Cardiac muscle cell (in vitro differentiated cells and primary cell): ENCODE measurements at regions not wholly inside any gene's neighbourhood (a gene's known extent, or its start where the extent isn't known, plus 50 kb on each side); places are given as distances from the start of the nearest gene placed in this dataset.

ENCODE experiments used
- DNase-seq, 2 donors: peaks; one replicate each; pipeline versions ENCODE4 v3.0.0 to v3.0.0-alpha.2; 2010 to 2017; ENCODE audit warnings: low read depth in 1 of 2, low spot score in 1 of 2
- H3K27ac ChIP-seq: fragments of 200-600 bp; sonication (generic); 2 replicates; pipeline ENCODE4 v1.5.1; 2016
- H3K27me3 ChIP-seq: fragments of 200-600 bp; sonication (generic); 2 replicates; pipeline ENCODE4 v1.6.0; 2016; ENCODE audit warnings: control low read depth
- H3K36me3 ChIP-seq: fragments of 200-600 bp; sonication (generic); 2 replicates; pipeline ENCODE4 v1.5.1; 2016; ENCODE audit warnings: control low read depth
- H3K4me1 ChIP-seq: fragments of 200-600 bp; sonication (generic); 2 replicates; pipeline ENCODE4 v1.8.1; 2017; ENCODE audit warnings: low read depth, mild to moderate bottlenecking, mixed run types
- H3K4me3 ChIP-seq: fragments of 200-600 bp; sonication (generic); 2 replicates; pipeline ENCODE4 v1.5.1; 2016; ENCODE audit warnings: mild to moderate bottlenecking
- H3K9me3 ChIP-seq: fragments of 200-600 bp; sonication (generic); 2 replicates; pipeline ENCODE4 v1.5.1; 2017; ENCODE audit warnings: low read depth, mild to moderate bottlenecking, control low read depth
- TF ChIP-seq, protein P1 (sequence below): IDR thresholded peaks from 2 replicates; pipeline ENCODE4 v1.5.1; 2012; ENCODE audit warnings: low read depth, mild to moderate bottlenecking, low read length

DNA sequence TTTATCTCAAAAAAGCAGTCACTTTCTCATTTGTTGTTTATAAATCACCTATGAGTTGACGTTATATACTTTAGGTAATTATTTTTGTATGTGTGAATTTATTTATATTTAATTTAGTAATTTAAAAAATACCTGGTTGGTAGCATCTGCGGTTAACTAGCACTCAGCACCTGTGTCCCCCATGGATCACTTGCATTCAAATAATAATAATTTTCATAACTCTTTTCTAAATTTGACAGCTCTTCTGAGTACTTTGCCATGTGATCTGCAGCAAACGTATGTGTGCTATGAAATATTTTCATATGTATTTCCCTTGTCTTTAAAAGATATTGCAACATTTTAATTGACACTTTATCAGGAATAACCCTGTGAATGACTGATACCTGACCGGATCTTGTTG lies 88.1 kb downstream of the CMPK2 start:
- no peaks in the 10 kb centered on the region for H3K4me1 ChIP-seq
- no peaks in the 10 kb centered on the region for H3K36me3 ChIP-seq
- H3K9me3 ChIP-seq: no peaks in the 10 kb centered on the region
- DNase-seq: no peak
- peaks cover 5% of the 10 kb centered on the region for H3K27me3 ChIP-seq
- H3K27ac ChIP-seq: no peak overlapping the region
- no peak overlapping the region for H3K4me3 ChIP-seq
- TF ChIP-seq, protein P1, sequence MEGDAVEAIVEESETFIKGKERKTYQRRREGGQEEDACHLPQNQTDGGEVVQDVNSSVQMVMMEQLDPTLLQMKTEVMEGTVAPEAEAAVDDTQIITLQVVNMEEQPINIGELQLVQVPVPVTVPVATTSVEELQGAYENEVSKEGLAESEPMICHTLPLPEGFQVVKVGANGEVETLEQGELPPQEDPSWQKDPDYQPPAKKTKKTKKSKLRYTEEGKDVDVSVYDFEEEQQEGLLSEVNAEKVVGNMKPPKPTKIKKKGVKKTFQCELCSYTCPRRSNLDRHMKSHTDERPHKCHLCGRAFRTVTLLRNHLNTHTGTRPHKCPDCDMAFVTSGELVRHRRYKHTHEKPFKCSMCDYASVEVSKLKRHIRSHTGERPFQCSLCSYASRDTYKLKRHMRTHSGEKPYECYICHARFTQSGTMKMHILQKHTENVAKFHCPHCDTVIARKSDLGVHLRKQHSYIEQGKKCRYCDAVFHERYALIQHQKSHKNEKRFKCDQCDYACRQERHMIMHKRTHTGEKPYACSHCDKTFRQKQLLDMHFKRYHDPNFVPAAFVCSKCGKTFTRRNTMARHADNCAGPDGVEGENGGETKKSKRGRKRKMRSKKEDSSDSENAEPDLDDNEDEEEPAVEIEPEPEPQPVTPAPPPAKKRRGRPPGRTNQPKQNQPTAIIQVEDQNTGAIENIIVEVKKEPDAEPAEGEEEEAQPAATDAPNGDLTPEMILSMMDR: no peak

DNA sequence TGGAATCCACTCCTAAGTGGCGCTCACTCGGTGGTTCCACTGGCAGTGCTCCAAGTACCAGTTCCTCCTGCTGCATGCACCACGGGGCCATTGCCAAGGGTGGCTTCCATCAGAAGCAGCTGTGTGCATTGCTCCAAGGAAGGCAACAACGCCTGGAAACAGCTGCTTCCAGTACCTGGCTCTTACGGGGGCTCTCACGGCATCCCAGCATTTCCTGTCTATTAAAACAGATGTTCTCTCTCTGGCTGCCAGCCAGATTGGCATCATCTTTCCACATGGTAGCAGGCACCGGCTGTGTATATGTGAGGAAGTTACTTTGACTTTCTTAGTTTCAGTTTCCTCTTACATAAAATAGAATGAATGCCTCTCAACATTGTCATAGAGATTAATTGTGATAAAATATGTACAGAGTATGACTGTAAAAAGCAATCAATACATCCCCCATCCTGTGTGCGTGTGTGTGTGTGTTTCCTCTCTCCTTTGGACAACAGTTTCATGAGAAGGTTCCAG lies 84.9 kb downstream of the CMPK2 start:
- H3K9me3 ChIP-seq: no peaks in the 10 kb centered on the region
- no peaks in the 10 kb centered on the region for H3K36me3 ChIP-seq
- H3K27me3 ChIP-seq: no peaks in the 10 kb centered on the region
- TF ChIP-seq, protein P1: no peak
- peak in 1 of 2 donors; percentile 18 for DNase-seq
- no peak overlapping the region for H3K27ac ChIP-seq
- no peak overlapping the region for H3K4me3 ChIP-seq
- no peaks in the 10 kb centered on the region for H3K4me1 ChIP-seq

DNA sequence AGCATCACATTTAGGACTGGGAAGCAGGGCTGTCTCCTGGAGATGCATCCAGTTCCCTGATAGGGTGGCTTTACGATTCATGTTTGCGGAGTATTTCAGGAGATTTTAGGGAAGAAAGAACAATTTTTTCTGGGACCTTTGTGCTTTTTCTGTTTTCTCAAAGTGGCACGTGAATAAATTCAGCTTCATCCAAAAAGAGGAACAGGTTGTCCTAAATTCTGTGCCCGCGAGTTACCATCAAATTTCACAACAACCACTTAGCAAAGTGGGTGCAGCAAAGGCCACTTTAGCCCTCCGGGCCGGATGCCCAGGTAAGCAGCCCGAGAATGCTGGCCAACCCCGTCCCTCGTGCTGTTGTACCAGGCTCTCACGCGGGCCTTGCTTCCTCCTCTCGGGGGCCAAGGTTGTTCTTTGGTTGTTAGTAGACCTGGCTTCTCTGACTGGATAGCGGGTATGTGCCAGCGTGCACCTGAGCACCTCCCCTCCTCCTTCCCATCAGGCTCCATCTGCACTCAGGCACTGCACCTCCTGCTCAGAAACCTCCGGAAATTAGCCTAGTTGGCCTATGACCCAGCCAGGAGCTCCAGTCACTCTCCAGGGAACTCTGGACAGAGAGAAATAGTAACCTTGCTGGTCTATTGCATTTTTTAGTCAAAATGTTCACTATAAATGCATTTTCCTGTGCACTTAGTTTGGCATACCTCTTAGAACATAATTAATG lies 83.0 kb downstream of the CMPK2 start:
- Histone ChIP-seq H3K27me3 (no peaks in the 10 kb centered on the region), H3K27ac (no peak overlapping the region), H3K36me3 (no peaks in the 10 kb centered on the region), H3K4me1 (no peaks in the 10 kb centered on the region), H3K4me3 (no peak overlapping the region), H3K9me3 (no peaks in the 10 kb centered on the region)
- TF ChIP-seq, protein P1: no peak
- DNase-seq: no peak

DNA sequence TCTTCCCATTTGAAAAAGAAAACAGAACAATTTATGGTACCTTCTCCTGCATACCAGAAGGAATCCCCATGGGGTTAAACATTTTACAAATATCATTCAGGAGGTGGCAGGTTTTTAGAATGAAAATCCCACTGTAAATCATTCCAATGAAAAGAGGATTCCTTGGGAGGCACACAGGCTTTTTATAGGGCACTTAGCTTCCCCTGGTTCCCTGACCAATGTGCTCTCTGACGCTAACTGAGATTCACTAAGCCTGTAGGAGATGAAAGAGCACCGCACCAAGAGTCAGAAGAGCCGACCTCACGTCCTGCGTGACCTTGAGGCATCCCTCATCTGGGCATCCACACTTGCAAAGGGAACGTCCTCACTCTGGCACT lies 82.5 kb downstream of the CMPK2 start:
- Histone ChIP-seq H3K9me3 (no peaks in the 10 kb centered on the region), H3K4me3 (no peak overlapping the region), H3K27ac (no peak overlapping the region), H3K27me3 (no peaks in the 10 kb centered on the region), H3K36me3 (no peaks in the 10 kb centered on the region), H3K4me1 (no peaks in the 10 kb centered on the region)
- DNase-seq: no peak
- TF ChIP-seq, protein P1: no peak

DNA sequence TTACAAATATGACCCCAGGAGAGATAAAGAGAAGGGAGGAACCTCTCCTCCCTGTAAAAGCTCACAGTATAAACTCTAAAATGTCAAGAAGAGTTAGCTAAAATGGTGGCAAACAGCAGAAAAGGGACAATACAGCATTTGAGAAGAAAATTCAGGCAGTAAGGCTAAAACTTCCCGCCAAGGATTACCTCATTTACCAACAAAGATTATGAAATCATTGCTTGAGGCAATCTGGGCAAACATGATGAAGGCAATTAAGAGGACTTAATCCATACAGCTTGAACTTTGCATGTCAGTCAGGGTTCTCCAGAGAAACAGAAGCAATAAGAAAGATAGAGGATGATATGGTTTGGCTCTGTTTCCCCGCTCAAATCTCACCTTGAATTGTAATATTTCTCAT lies 81.4 kb downstream of the CMPK2 start:
- H3K36me3 ChIP-seq: no peaks in the 10 kb centered on the region
- H3K27ac ChIP-seq: no peak overlapping the region
- no peaks in the 10 kb centered on the region for H3K4me1 ChIP-seq
- H3K9me3 ChIP-seq: no peaks in the 10 kb centered on the region
- no peaks in the 10 kb centered on the region for H3K27me3 ChIP-seq
- no peak overlapping the region for H3K4me3 ChIP-seq
- DNase-seq: no peak
- TF ChIP-seq, protein P1: no peak
